SK-N-MC (cell line): ENCODE measurements at regions not wholly inside any gene's neighbourhood (a gene's known extent, or its start where the extent isn't known, plus 50 kb on each side); places are given as distances from the start of the nearest gene placed in this dataset.

Source experiments
- EZH2 ChIP-seq: fragments of 200-600 bp; sonication (generic); IDR thresholded peaks from one replicate; pipeline ENCODE4 v1.6.1; 2017; ENCODE audit warnings: antibody characterized with exemption
- FOXP2 ChIP-seq: optimal IDR thresholded peaks from 2 replicates; pipeline ENCODE3; 2011; ENCODE audit warnings: mild to moderate bottlenecking, moderate library complexity; ENCODE audit not compliant: insufficient read depth; ENCODE audit errors: extremely low read length, control extremely low read depth
- POLR2AphosphoS5 ChIP-seq: IDR thresholded peaks from 2 replicates; pipeline ENCODE4 v1.6.1; 2012; ENCODE audit warnings: mild to moderate bottlenecking, low read depth, low read length, borderline replicate concordance

DNA sequence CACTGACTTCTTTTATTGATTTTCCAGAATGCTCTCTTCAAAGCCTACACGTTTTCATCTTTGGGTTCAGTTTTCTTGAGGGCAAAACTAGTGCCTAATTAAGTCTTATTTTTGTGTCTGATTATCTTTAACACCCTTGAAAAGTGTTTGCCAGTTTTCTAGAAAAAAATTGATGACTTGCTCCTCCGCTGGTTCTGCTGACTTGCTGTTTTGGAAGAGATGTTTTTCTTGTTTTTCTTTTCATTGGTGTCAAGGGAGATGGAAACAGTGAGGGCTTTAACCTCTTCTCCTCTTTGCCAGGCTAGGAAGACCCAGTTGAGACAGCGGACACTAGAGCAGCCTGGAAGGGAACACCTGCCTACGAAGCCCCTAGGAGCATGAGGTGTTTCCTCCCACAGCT lies 123.7 kb upstream of the EEPD1 start:
- TF ChIP-seq EZH2 (no peak), POLR2AphosphoS5 (no peak), FOXP2 (no peak)
